Subcutaneous abdominal adipose tissue (tissue), 5 donors: ENCODE measurements at regions not wholly inside any gene's neighbourhood (a gene's known extent, or its start where the extent isn't known, plus 50 kb on each side); places are given as distances from the start of the nearest gene placed in this dataset.

Experiments
- H3K27ac ChIP-seq: one replicate; pipeline ENCODE4 v1.7.0; 2013; ENCODE audit warnings: low read depth, mild to moderate bottlenecking, inconsistent platforms, low read length, moderate library complexity
- H3K27me3 ChIP-seq, 5 donors: one replicate each; pipeline ENCODE4 v1.7.0; 2013; ENCODE audit warnings: low read length in 5 of 5, inconsistent platforms in 1 of 5; ENCODE audit not compliant: control insufficient read depth in 5 of 5, insufficient read depth in 4 of 5
- H3K36me3 ChIP-seq, 5 donors: one replicate each; pipeline ENCODE4 v1.7.0; 2013; ENCODE audit warnings: low read length in 5 of 5; ENCODE audit not compliant: control insufficient read depth in 5 of 5, insufficient read depth in 5 of 5
- H3K4me1 ChIP-seq, 5 donors: one replicate each; pipeline ENCODE4 v1.7.0; 2013; ENCODE audit warnings: low read length in 5 of 5, mild to moderate bottlenecking in 3 of 5, moderate library complexity in 1 of 5; ENCODE audit not compliant: control insufficient read depth in 5 of 5, insufficient read depth in 5 of 5
- H3K4me3 ChIP-seq, 5 donors: one replicate each; pipeline ENCODE4 v1.7.0; 2013; ENCODE audit warnings: low read length in 5 of 5, low read depth in 1 of 5
- H3K9ac ChIP-seq, 5 donors: one replicate each; pipeline ENCODE4 v1.7.0; 2013; ENCODE audit warnings: low read length in 5 of 5, mild to moderate bottlenecking in 4 of 5, moderate library complexity in 3 of 5
- H3K9me3 ChIP-seq, 5 donors: one replicate each; pipeline ENCODE4 v1.7.0; 2013; ENCODE audit warnings: low read length in 5 of 5; ENCODE audit not compliant: control insufficient read depth in 5 of 5
- donor health status: healthy.
- donor health status: healthy.
- donor health status: healthy.
- donor health status: healthy.
- donor health status: healthy.

GRCh38 chr2:106041150-106041549 is 153.0 kb downstream of the UXS1 start:
- Histone ChIP-seq H3K27me3 (no peaks in the 10 kb centered on the region), H3K4me1 (peaks cover 0 to 12% (median 10%) of the 10 kb centered on the region in 5 donors), H3K36me3 (no peaks in the 10 kb centered on the region), H3K9me3 (no peaks in the 10 kb centered on the region), H3K4me3 (no peak overlapping the region), H3K27ac (no peak overlapping the region), H3K9ac (no peak overlapping the region)

- Histone ChIP-seq H3K4me3 (no peak overlapping the region), H3K27me3 (no peaks in the 10 kb centered on the region), H3K4me1 (peaks cover 0 to 12% (median 10%) of the 10 kb centered on the region in 5 donors), H3K36me3 (no peaks in the 10 kb centered on the region), H3K27ac (no peak overlapping the region), H3K9me3 (no peaks in the 10 kb centered on the region), H3K9ac (no peak overlapping the region)
Measured at GRCh38 chr2:106039634-106040315, 154.3 kb downstream of the UXS1 start.

GRCh38 chr2:106038601-106039375 is 155.3 kb downstream of the UXS1 start:
- no peak overlapping the region for H3K9ac ChIP-seq
- H3K27ac ChIP-seq = no peak overlapping the region
- no peaks in the 10 kb centered on the region for H3K36me3 ChIP-seq
- H3K4me3 ChIP-seq = no peak overlapping the region
- H3K27me3 ChIP-seq = no peaks in the 10 kb centered on the region
- no peaks in the 10 kb centered on the region for H3K9me3 ChIP-seq
- H3K4me1 ChIP-seq = peaks cover 0 to 12% (median 10%) of the 10 kb centered on the region in 5 donors

DNA sequence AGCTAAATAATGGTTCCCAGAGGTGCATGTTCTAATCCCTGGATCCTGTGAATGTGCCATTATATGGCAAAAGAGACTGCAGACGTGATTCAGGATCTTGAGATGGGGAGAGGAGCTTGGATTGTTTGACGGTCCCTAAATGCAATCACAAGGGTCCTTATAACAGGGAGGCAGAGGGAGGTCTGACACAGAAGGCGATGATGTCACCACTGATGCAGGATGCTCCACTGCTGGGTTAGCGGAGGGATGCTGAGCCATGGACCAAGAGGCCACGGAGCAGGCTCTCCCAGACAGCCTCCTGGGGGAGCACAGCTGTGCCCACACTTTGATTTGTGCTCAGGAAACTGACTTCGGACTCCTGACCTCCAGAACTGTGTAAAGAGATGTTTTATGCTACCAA is 156.2 kb downstream of the UXS1 start:
- no peak overlapping the region for H3K9ac ChIP-seq
- H3K9me3 ChIP-seq = no peaks in the 10 kb centered on the region
- H3K4me3 ChIP-seq = no peak overlapping the region
- no peaks in the 10 kb centered on the region for H3K27me3 ChIP-seq
- no peak overlapping the region for H3K27ac ChIP-seq
- no peaks in the 10 kb centered on the region for H3K36me3 ChIP-seq
- H3K4me1 ChIP-seq = peaks cover 0 to 12% (median 10%) of the 10 kb centered on the region in 5 donors

DNA sequence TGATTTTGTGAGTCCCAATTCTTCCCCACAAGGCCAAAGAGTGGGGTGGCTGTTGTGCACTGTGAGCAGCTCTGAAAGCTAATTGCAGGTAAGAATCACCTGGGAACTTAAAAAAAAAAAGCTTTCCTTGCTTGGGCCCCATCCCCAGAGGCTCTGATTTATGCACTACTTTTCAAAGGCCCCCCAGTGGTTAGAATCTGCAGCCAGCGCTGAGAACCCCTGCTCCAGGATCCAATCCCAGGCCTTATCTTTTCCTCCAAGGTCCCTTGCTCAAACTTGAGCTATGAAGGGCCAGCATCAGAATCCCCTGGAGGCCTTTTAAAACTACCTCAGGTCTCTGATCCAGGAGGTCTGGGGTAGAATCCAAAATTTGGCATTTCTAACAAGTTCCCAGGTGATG is 156.8 kb downstream of the UXS1 start:
- Histone ChIP-seq H3K4me1 (peaks cover 0 to 13% (median 10%) of the 10 kb centered on the region in 5 donors), H3K36me3 (no peaks in the 10 kb centered on the region), H3K9ac (no peak overlapping the region)

GRCh38 chr2:106034325-106034724 is 159.8 kb downstream of the UXS1 start:
- H3K9me3 ChIP-seq = no peaks in the 10 kb centered on the region
- H3K27ac ChIP-seq = no peak overlapping the region
- H3K9ac ChIP-seq = no peak overlapping the region
- no peaks in the 10 kb centered on the region for H3K36me3 ChIP-seq
- no peaks in the 10 kb centered on the region for H3K27me3 ChIP-seq
- H3K4me1 ChIP-seq = peaks cover 5 to 41% (median 31%) of the 10 kb centered on the region in 5 donors
- no peak overlapping the region for H3K4me3 ChIP-seq

More for the DNA sequence above, 156.8 kb downstream of the UXS1 start:
- Histone ChIP-seq H3K9me3 (no peaks in the 10 kb centered on the region), H3K27ac (no peak overlapping the region), H3K4me3 (no peak overlapping the region), H3K27me3 (no peaks in the 10 kb centered on the region)

DNA sequence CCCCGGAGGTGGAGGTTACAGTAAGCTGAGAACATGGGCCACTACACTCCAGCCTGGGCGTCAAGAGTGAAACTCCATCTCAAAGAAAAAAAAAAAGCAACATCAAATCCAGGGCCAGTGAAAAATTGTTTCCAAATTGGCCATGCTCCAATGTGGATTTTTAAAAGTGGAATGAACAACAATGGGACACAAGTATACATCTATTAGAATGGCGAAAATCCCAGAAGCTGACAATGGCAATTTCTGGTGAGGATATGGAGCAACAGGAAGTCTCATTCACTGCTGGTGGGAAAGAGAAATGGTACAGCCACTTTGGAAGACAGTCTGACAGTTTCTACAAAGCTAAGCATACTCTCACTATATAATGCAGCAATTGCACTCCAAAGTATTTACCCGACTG is 161.4 kb downstream of the UXS1 start:
- Histone ChIP-seq H3K27me3 (no peaks in the 10 kb centered on the region), H3K9ac (no peak overlapping the region), H3K4me3 (no peak overlapping the region), H3K36me3 (no peaks in the 10 kb centered on the region), H3K27ac (no peak overlapping the region), H3K4me1 (peaks cover 5 to 44% (median 22%) of the 10 kb centered on the region in 5 donors), H3K9me3 (no peaks in the 10 kb centered on the region)

GRCh38 chr2:106030287-106031268 is 163.5 kb downstream of the UXS1 start:
- H3K27ac ChIP-seq = peak overlapping the region; percentile 74
- H3K27me3 ChIP-seq = no peaks in the 10 kb centered on the region
- peaks cover 5 to 59% (median 27%) of the 10 kb centered on the region in 5 donors for H3K4me1 ChIP-seq
- peak overlapping the region; percentile 5 to 62 (median 34) for H3K4me3 ChIP-seq
- H3K9ac ChIP-seq = peak overlapping the region in 2 of 5 donors; percentile 33 to 53
- no peaks in the 10 kb centered on the region for H3K9me3 ChIP-seq
- no peaks in the 10 kb centered on the region for H3K36me3 ChIP-seq

DNA sequence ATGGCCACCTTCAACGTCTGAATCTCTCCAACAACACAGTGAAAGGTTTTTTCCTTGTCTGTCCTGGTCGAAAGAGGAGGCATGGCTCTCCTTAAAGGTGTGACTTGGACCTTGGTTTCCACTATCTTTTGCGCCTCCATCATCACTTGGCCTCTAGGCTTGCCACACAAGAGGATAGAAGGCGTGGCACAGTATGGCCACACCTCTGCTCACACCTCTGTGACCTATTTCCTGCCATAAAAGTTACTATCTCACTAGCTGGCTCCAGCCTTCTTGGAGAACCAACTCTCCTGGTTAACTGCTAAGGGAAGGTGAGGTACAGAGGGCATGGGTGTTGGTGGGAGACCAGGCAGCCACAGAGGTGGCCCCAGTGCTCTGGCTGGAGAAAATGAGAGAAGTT is 165.9 kb downstream of the UXS1 start:
- Histone ChIP-seq H3K4me1 (peaks cover 5 to 67% (median 27%) of the 10 kb centered on the region in 5 donors), H3K36me3 (no peaks in the 10 kb centered on the region)

More for the DNA sequence above, 165.9 kb downstream of the UXS1 start:
- H3K9ac ChIP-seq = no peak overlapping the region
- no peaks in the 10 kb centered on the region for H3K27me3 ChIP-seq
- no peaks in the 10 kb centered on the region for H3K9me3 ChIP-seq
- H3K27ac ChIP-seq = no peak overlapping the region
- H3K4me3 ChIP-seq = no peak overlapping the region
